ENCODE measurements at regions not wholly inside any gene's neighbourhood (a gene's known extent, or its start where the extent isn't known, plus 50 kb on each side); places are given as distances from the start of the nearest gene placed in this dataset.
A peak's percentile ranks its signal among the peaks of the same experiment; 100 is the strongest.
"Not testable (repeated sequence)": the region's sequence is repeated elsewhere in the genome, so short reads cannot be mapped to it uniquely, and the experiment has no call there.

DNA sequence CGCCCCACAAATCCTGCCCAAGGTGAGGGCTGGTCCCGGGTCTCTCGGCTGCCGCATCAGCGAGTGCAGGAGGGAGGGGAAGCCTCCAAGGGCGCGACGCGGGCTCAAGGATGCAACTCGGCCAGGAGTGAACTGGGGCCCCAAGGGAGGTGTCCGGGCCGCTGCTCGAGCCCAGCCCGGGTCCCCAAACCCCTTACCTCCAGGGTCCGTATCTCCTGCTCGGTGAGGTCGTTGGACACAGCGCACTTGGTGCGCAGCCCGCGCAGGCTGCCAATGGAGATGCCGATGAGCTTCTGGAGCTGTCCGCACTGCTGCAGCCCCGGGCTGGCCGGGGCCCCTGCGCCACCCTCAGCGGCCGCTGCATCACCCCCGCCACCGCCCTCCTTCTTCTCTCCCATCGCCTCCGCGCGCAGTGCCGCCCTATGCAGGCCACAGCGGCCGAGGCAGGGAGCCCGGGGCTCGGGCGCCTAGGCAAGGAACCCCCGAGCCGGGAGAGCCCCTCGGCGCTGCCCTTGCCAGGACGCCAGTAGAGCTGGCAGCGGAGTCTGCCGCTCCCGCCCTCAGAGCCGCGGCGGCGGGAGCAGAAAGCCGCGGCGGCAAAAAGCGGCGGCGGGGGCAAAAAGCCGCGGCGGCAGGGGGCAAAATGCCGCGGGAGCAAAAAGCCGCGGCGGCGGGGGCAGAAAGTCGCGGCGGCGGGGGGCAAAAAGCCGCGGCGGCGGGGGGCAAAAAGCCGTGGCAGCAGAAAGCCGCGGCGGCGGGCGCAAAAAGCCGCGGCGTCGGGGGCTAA lies 135.1 kb downstream of the ZNF92 start:
- DNase-seq (ENCODE audit: extremely low spot score); CTCF ChIA-PET; POLR2A ChIA-PET: not testable (repeated sequence)

- peak; percentile 7 for DNase-seq (ENCODE audit: extremely low spot score)
- POLR2A ChIA-PET: no interaction called here
- no peak for TF ChIP-seq CTCF (IDR thresholded peaks at IDR 0.05; ENCODE audit: control extremely low read depth, extremely low read depth, low read depth, missing control alignments)
- CTCF ChIA-PET: no interaction called here
Measured at GRCh38 chr7:65509368-65510186, 135.9 kb downstream of the ZNF92 start.

- CTCF ChIA-PET; DNase-seq (ENCODE audit: extremely low spot score); POLR2A ChIA-PET: not testable (repeated sequence)
Measured at GRCh38 chr7:65510187-65510538, 136.5 kb downstream of the ZNF92 start.

- DNase-seq (ENCODE audit: extremely low spot score); CTCF ChIA-PET; POLR2A ChIA-PET: not testable (repeated sequence)
Measured at GRCh38 chr7:65519751-65520150, 146.1 kb downstream of the ZNF92 start.

GRCh38 chr7:65545465-65546161 lies 172.0 kb downstream of the ZNF92 start:
- CTCF ChIA-PET; POLR2A ChIA-PET; DNase-seq (ENCODE audit: extremely low spot score): not testable (repeated sequence)

DNA sequence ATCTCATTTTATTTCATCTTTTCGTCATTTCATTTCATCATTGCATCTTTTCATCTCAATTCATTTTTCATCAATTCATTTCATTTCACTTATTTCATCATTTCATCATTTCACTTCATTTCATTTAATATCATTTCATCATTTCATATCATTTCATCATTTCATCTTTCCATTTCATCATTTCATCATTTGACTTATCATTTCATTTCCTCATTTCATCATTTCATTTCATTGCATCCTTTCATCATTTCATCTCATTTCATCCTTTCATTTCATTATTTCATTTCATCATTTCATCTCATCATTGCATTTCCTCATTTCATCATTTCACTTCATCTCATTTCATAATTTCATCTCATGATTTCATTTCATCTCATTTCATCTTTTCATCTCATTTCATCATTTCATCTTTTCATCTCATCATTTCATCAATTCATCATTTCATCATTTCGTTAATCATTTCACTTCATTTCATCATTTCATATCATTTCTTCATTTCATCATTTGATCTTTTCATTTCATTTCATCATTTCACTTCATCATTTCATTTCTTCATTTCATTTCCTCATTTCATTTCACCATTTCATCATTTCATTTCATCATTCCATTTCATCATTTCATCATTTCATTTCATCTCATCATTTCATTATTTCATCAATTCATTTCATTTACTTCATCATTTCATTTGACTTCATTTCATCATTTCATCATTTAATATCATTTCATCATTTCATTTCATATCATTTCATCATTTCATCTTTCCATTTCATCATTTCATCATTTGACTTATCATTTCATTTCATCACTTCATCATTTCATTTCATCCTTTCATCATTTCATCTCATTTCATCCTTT lies 176.2 kb downstream of the ZNF92 start:
- CTCF ChIA-PET; POLR2A ChIA-PET; DNase-seq (ENCODE audit: extremely low spot score): not testable (repeated sequence)

DNA sequence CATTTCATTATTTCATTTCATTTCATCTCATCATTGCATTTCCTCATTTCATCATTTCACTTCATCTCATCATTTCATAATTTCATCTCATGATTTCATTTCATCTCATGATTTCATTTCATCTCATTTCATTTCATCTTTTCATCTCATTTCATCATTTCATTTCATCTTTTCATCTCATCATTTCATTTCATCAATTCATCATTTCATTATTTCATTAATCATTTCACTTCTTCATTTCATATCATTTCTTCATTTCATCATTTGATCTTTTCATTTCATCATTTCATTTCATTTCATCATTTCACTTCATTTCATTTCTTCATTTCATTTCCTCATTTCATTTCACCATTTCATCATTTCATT lies 176.8 kb downstream of the ZNF92 start:
- DNase-seq (ENCODE audit: extremely low spot score); CTCF ChIA-PET; POLR2A ChIA-PET: not testable (repeated sequence)

GRCh38 chr7:65551042-65551441 lies 177.4 kb downstream of the ZNF92 start:
- CTCF ChIA-PET; POLR2A ChIA-PET; DNase-seq (ENCODE audit: extremely low spot score): not testable (repeated sequence)

GRCh38 chr7:65554553-65555476 lies 181.2 kb downstream of the ZNF92 start:
- DNase-seq (ENCODE audit: extremely low spot score); CTCF ChIA-PET; POLR2A ChIA-PET: not testable (repeated sequence)

- DNase-seq (ENCODE audit: extremely low spot score); POLR2A ChIA-PET; CTCF ChIA-PET: not testable (repeated sequence)
Measured at GRCh38 chr7:65558584-65558983, 184.9 kb downstream of the ZNF92 start.

- CTCF ChIA-PET; POLR2A ChIA-PET; DNase-seq (ENCODE audit: extremely low spot score): not testable (repeated sequence)
Measured at GRCh38 chr7:65561786-65562372, 188.2 kb downstream of the ZNF92 start.

DNA sequence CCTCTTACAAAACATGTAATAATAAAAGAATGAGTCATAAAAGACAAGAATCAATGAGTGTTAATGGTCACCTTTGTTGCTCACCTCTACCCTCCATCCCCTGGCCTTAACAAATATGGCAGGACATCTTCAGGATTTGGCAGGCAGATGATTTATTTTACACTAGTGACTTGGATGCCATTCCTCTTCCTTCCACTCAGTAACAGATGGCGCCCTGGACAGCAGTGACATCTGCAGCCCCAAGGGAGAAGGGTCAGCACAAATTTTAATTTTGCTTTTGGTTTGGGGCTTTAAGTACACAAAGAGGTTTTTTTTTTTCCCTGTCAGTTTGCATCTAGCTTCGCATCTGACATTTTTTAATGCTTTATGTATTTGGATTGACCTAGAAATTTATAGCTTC lies 188.9 kb downstream of the ZNF92 start:
- CTCF ChIA-PET; POLR2A ChIA-PET; DNase-seq (ENCODE audit: extremely low spot score): not testable (repeated sequence)

- DNase-seq (ENCODE audit: extremely low spot score); CTCF ChIA-PET; POLR2A ChIA-PET: not testable (repeated sequence)
Measured at GRCh38 chr7:65563333-65563732, 189.7 kb downstream of the ZNF92 start.

DNA sequence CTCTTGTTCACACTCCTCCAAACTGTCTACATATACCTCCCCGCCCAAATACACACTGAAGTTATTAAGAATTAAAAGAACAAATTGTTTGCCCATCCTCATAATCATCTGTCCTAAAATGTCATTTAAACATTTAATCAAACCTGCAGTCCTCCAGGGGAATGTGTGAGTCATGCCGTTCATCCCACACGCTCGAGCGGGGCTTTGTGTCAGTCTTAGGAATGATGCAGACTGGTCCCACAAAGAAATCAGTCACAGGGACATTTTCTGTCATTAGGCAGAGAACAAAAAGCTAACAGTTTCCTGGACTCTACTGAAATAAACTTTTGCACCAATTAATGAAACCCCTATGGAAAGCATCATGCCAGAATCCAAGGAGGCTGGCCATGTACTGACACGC lies 194.6 kb downstream of the ZNF92 start:
- CTCF ChIA-PET, POLR2A ChIA-PET: not testable (repeated sequence)

DNA sequence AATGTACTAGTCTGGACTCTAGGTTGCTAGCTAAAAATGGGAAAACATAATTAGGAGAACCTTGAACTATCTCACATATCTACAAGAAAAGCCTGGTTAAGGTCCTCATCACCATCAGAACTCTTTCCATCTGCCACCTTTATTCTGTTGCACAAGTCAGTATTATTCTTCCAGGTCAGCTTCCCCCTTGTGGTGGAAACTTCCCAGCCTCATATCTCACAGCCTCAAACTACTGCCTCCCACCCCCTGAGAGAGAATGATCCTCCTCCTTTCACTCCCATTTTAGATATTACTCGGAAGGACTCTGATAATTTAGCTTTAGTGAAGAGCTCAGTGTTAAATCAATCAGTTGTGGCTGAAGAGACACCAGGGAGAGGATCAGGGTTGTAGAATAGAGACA lies 197.3 kb downstream of the ZNF92 start:
- POLR2A ChIA-PET; CTCF ChIA-PET; DNase-seq (ENCODE audit: extremely low spot score): not testable (repeated sequence)

More for the DNA sequence above, 194.6 kb downstream of the ZNF92 start:
- not testable (repeated sequence) for DNase-seq (ENCODE audit: extremely low spot score)
